Thyroid gland (tissue), 4 donors: ENCODE measurements at regions not wholly inside any gene's neighbourhood (a gene's known extent, or its start where the extent isn't known, plus 50 kb on each side); places are given as distances from the start of the nearest gene placed in this dataset.

ENCODE experiments used
- DNase-seq, 2 donors: peaks; one replicate each; pipeline ENCODE4 v3.0.0-alpha.2; 2019
- H3K27ac ChIP-seq, 3 donors: fragments of 200-600 bp; sonication (generic); 1 replicate in 2 of 3; 2 replicates in 1 of 3; pipeline ENCODE4 v1.5.1; 2016 to 2019; ENCODE audit warnings: mild to moderate bottlenecking in 1 of 3, moderate library complexity in 1 of 3
- H3K27me3 ChIP-seq: fragments of 200-600 bp; sonication (generic); one replicate; pipeline ENCODE4 v1.5.1; 2019
- H3K36me3 ChIP-seq, 2 donors: fragments of 200-600 bp; sonication (generic); one replicate each; pipeline ENCODE4 v1.5.1; 2016 to 2019
- H3K4me1 ChIP-seq, 2 donors: fragments of 200-600 bp; sonication (generic); one replicate each; pipeline ENCODE4 v1.5.1; 2017 to 2019
- H3K4me3 ChIP-seq, 3 donors: fragments of 200-600 bp; sonication (generic); replicated peaks in 1 of 3; 1 replicate in 2 of 3; 2 replicates in 1 of 3; pipeline ENCODE4 v1.5.1; 2016; ENCODE audit warnings: mild to moderate bottlenecking in 1 of 3
- H3K9me3 ChIP-seq: fragments of 200-600 bp; sonication (generic); one replicate; pipeline ENCODE4 v1.5.1; 2017
- POLR2A ChIP-seq, 2 donors: fragments of 450-650 bp; IDR thresholded peaks; one replicate each; pipeline ENCODE4 v1.6.1; 2017; ENCODE audit warnings: antibody characterized with exemption in 2 of 2, mild to moderate bottlenecking in 2 of 2, moderate library complexity in 1 of 2
- WGBS, 2 donors: methylation state at CpG; one replicate each; pipeline ENCODE4 v1.1.5; 2017; 5-methylcytosine and 5-hydroxymethylcytosine counted together
- intact Hi-C: fragments of 100-400 bp; cut with DNase I; formaldehyde crosslinking; loops from one replicate; pipeline ENCODE4 v1.15.1; 2023
- TF ChIP-seq, protein P1 (sequence below), 6 experiments: fragments of 200-600 bp in 3 of 6; fragments of 450-650 bp in 3 of 6; sonication (generic) in 3 of 6; IDR thresholded peaks; one replicate each; pipeline ENCODE4 v1.5.1; 2016 to 2019; ENCODE audit warnings: antibody characterized with exemption in 6 of 6, mild to moderate bottlenecking in 2 of 6, inconsistent platforms in 1 of 6, moderate library complexity in 1 of 6

DNA sequence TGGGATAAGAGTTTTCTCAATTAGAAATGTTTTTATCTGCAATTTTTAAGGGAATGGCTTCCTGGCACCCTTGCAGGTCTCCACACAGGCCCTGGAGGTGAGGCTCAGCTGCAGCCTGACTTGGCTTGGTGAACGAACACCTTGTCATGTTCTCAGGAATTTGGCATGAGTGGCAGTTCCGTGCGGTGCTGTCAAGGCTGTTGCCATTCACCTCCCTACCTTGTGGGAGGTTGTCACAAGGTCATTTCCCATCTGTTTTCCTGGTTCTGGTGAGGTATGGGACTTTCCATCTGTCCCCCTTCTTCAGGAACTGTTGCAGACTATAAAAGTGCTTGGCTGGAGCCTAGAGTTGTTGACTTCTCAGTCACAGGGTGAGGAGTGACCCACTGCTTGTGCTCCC lies 82.9 kb downstream of the ELOVL4 start:
- 34 to 41% methylated on average over 3 of the region's 3 CpGs for WGBS, 2 donors
- no peaks in the 10 kb centered on the region for H3K9me3 ChIP-seq
- H3K4me1 ChIP-seq: peaks cover 2 to 6% of the 10 kb centered on the region in 2 donors
- intact Hi-C loops: no loop called here
- TF ChIP-seq POLR2A (IDR thresholded peaks at IDR 0.05): no peak
- TF ChIP-seq, protein P1, sequence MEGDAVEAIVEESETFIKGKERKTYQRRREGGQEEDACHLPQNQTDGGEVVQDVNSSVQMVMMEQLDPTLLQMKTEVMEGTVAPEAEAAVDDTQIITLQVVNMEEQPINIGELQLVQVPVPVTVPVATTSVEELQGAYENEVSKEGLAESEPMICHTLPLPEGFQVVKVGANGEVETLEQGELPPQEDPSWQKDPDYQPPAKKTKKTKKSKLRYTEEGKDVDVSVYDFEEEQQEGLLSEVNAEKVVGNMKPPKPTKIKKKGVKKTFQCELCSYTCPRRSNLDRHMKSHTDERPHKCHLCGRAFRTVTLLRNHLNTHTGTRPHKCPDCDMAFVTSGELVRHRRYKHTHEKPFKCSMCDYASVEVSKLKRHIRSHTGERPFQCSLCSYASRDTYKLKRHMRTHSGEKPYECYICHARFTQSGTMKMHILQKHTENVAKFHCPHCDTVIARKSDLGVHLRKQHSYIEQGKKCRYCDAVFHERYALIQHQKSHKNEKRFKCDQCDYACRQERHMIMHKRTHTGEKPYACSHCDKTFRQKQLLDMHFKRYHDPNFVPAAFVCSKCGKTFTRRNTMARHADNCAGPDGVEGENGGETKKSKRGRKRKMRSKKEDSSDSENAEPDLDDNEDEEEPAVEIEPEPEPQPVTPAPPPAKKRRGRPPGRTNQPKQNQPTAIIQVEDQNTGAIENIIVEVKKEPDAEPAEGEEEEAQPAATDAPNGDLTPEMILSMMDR (IDR thresholded peaks at IDR 0.05): no peak
- peak in 1 of 2 donors; percentile 27 for DNase-seq
- H3K36me3 ChIP-seq: no peaks in the 10 kb centered on the region
- no peak overlapping the region for H3K4me3 ChIP-seq
- no peak overlapping the region for H3K27ac ChIP-seq
- H3K27me3 ChIP-seq: no peaks in the 10 kb centered on the region

DNA sequence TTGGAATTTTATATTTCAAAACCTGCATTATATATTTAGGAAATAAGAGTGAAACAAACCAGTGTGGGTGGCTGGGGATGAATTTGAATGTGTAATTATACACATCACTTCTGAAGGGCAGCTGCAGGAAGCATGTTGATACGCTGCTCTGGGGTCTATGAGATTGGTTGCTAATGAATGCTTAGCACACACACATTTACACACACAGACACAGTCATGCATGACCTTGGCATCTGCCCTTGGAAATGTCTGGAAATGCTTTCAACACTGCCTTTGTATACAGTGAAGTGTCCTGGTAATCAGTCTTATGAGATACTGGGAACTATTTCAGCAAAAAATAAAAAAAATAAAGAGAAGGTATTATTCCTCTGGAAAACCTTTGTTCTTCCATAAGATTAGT lies 83.4 kb downstream of the ELOVL4 start:
- H3K27ac ChIP-seq: no peak overlapping the region
- H3K36me3 ChIP-seq: no peaks in the 10 kb centered on the region
- H3K27me3 ChIP-seq: no peaks in the 10 kb centered on the region
- WGBS, 2 donors: 41 to 55% methylated on average over 1 of the region's 1 CpG
- peaks cover 0 to 6% of the 10 kb centered on the region in 2 donors for H3K4me1 ChIP-seq
- DNase-seq: no peak
- intact Hi-C loops: no loop called here
- TF ChIP-seq, protein P1 (IDR thresholded peaks at IDR 0.05): no peak
- no peak for TF ChIP-seq POLR2A (IDR thresholded peaks at IDR 0.05)
- no peaks in the 10 kb centered on the region for H3K9me3 ChIP-seq
- no peak overlapping the region for H3K4me3 ChIP-seq

DNA sequence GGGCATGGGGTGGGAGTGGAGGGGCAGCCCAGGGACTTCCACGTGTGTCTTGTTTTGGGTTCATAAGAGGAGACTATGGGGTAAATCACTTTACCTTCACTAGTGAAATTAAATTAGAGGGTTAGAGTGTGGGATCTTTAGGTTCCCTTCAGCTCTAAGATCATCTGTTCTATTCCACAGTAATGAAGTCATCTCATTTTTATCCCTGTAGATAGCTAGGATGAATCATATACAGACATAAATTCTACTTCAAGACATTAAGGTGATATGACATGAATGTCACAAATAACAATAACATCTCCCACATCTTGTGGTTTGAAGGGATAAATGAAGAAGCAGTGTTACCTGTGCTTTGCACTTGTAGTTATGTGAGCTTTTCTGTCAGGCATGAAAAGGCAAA lies 83.8 kb downstream of the ELOVL4 start:
- intact Hi-C loops: no loop called here
- Histone ChIP-seq H3K27me3 (no peaks in the 10 kb centered on the region), H3K4me3 (no peak overlapping the region), H3K9me3 (no peaks in the 10 kb centered on the region), H3K27ac (no peak overlapping the region), H3K4me1 (peaks cover 0 to 6% of the 10 kb centered on the region in 2 donors), H3K36me3 (no peaks in the 10 kb centered on the region)
- DNase-seq: no peak
- 68 to 81% methylated on average over 1 of the region's 1 CpG for WGBS, 2 donors
- TF ChIP-seq POLR2A (IDR thresholded peaks at IDR 0.05): no peak
- TF ChIP-seq, protein P1 (IDR thresholded peaks at IDR 0.05): no peak

DNA sequence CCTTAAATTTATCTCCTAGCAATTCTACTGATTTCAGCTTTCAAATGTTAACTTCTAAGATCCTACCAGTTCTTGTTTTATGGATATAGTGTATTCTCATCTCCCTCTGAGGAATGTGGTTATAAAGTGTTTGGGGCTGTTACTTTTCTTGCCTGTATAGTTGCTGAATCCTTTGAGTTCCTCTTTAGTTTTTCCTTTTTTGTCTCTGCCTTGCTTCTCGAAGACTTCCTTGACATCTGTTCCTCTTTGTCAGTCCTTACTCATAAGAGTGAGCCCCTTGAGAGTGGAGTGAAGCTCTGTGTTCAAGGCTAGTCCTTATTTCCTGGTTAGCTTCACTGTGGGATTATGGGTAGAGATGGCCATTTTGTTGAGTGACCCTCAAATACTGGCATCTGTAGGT lies 84.6 kb downstream of the ELOVL4 start:
- WGBS, 2 donors: 83 to 84% methylated on average over 1 of the region's 1 CpG
- intact Hi-C loops: no loop called here
- H3K4me3 ChIP-seq: no peak overlapping the region
- H3K4me1 ChIP-seq: peaks cover 0 to 4% of the 10 kb centered on the region in 2 donors
- DNase-seq: no peak
- no peaks in the 10 kb centered on the region for H3K36me3 ChIP-seq
- no peak for TF ChIP-seq POLR2A (IDR thresholded peaks at IDR 0.05)
- TF ChIP-seq, protein P1 (IDR thresholded peaks at IDR 0.05): no peak
- no peaks in the 10 kb centered on the region for H3K9me3 ChIP-seq
- no peak overlapping the region for H3K27ac ChIP-seq
- H3K27me3 ChIP-seq: no peaks in the 10 kb centered on the region

DNA sequence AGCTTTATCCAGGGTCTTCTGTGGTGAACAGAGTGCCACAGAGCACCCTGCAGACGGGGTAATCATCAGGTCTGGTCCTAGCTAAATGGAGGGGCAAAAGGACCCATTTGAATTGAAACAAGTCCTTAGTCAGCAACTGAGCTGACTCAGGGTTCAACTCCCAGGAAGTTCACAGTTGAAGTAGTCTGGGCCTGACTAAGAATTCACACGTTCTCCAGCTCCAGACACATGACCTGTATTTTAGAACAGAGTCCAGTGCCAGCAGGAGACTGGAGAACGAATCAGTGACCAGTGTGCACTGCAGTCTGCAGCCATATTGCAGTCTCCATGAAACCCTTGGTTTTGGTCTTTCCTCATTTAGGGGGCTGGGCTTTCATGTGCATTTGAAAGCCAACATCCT lies 85.2 kb downstream of the ELOVL4 start:
- H3K27ac ChIP-seq: no peak overlapping the region
- peaks cover 0 to 3% of the 10 kb centered on the region in 2 donors for H3K4me1 ChIP-seq
- TF ChIP-seq, protein P1 (IDR thresholded peaks at IDR 0.05): no peak
- TF ChIP-seq POLR2A (IDR thresholded peaks at IDR 0.05): no peak
- no peak overlapping the region for H3K4me3 ChIP-seq
- H3K27me3 ChIP-seq: no peaks in the 10 kb centered on the region
- no peaks in the 10 kb centered on the region for H3K9me3 ChIP-seq
- 86 to 91% methylated on average over 3 of the region's 3 CpGs for WGBS, 2 donors
- intact Hi-C loops: no loop called here
- DNase-seq: no peak
- no peaks in the 10 kb centered on the region for H3K36me3 ChIP-seq
